ENCODE measurements at regions not wholly inside any gene's neighbourhood (a gene's known extent, or its start where the extent isn't known, plus 50 kb on each side); places are given as distances from the start of the nearest gene placed in this dataset.

DNA sequence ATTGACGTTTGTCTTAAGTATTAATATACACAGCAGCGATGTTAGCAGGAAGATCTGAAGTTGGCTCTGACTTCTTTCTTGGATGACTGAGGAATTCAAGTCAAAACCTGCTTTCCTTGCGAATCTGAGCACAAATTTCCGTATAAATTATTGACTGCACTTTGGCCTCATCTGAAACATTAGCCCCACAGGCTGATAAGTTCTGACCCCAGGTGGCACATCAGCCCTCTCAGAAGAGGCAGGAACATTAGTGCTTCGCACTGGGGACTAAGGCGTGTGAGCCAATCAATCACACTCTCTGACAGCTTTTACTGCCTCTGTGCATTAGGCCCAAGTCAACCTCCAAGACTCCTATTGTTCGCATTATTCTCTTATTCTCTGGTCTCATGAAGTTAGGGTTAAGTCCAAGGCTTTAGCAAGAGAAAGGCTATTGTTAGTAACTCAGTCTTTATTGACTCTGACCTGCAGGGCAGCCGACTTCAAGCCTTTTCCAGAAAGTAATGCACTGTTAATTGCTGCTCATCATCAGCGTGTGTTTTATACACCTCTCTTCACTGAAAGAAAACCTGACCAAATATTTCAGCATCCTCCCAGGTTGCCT, 84.2 kb downstream of the ZNF608 start:
- Histone ChIP-seq H3K9me3 (ENCODE audit: control insufficient read depth, low read length) (no peaks in the 10 kb centered on the region), H3K4me1 (ENCODE audit: control insufficient read depth, insufficient read depth, low read length) (peaks cover 15% of the 10 kb centered on the region), H3K4me3 (ENCODE audit: low read length) (no peak overlapping the region), H3K27ac (ENCODE audit: low read length) (peak overlapping the region; percentile 62), H3K27me3 (ENCODE audit: control insufficient read depth, insufficient read depth) (no peaks in the 10 kb centered on the region)
- 69% methylated on average over 9 of the region's 9 CpGs for WGBS
- ATAC-seq = peak in 1 of 2 donors; percentile 26
- intact Hi-C loops (cut with DNase I) = no loop called here
- DNase-seq = no peak

DNA sequence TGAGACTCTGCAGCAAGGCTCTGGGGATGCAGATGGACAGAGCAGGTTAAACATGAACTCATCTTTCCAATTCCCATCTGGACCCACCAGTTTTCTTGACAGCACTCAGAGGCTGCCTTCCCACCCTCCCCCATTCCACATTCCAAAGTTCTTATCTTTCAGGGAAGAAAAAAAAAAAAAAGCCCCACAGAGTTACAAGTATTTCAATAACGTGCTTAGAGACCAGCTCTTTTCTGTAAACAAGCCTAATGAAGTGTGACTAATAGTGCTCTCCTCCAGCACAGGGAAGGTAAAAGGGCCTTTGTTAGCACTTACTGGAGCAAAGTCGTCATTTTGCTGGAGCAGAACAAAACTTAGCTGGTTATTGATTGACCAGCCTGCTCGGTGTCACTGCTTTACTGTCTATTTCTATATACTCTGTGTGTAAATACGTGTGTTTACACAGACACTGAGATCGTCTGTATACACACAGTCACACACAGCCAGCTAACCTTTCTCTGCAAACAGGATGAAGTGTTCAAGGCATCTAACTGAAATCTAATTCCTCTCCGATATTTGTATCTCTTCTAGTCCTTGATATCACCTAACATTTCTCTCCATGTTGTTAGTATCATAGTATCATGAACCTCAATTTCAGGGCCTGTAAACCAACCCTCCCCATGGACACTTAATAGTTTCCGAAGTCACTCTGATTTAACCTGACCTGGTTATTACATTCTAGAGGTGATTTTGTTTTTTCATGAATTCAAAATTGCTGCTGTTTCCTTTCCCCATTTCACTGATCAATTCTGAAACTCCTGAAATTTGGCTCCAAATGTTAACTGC, 84.9 kb downstream of the ZNF608 start:
- 39% methylated on average over 7 of the region's 7 CpGs for WGBS
- Histone ChIP-seq H3K27me3 (ENCODE audit: control insufficient read depth, insufficient read depth) (no peaks in the 10 kb centered on the region), H3K4me3 (ENCODE audit: low read length) (no peak overlapping the region), H3K27ac (ENCODE audit: low read length) (peak overlapping the region; percentile 67), H3K9me3 (ENCODE audit: control insufficient read depth, low read length) (no peaks in the 10 kb centered on the region), H3K4me1 (ENCODE audit: control insufficient read depth, insufficient read depth, low read length) (peaks cover 14% of the 10 kb centered on the region)
- intact Hi-C loops (cut with DNase I) = no loop called here
- no peak for DNase-seq
- peak; percentile 56 to 69 for ATAC-seq

DNA sequence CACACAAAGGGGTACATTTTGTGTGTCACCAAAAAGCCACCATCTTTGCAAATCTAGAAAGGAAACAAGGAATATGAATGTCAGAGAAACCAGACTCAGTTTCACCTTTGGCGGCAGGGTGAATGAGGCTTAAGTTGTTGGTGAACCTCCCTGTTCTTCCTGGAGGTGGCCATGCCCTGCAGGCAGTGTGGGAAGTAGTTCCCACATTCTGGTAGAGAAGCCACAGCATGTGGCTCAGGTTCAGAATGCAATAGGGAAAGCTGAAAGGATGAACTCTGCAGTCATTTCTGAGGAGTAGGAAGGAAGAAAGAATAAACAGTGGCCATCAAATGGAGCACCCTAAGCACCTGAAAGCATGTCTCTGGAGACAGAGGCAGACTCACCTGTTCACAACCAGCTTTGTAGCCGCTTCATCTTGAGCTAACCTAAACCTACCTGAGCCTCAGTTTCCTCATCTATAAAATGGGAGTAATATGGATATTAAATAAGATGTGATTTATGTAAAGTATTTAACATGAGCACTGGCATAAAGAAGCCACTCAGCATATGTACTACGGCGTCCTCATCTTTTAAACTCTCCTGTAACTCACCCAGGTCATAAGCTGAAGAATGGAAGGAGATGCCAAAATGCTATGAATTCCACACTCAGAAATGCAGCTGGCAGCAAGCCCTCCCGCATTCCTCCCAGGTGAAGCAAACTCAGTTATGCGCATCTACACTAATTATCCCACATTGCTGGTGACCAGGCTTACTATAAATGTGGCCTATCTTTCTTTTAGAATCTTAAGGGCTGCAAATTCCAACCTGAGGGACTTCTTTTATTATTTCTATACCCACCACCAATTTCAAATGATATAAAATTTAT, 86.0 kb downstream of the ZNF608 start:
- ATAC-seq (no peak), DNase-seq (no peak)
- intact Hi-C loops (cut with DNase I) = no loop called here
- H3K4me3 ChIP-seq (ENCODE audit: low read length) = no peak overlapping the region
- WGBS = 73% methylated on average over 6 of the region's 6 CpGs
- H3K27ac ChIP-seq (ENCODE audit: low read length) = peak overlapping the region; percentile 45
- H3K9me3 ChIP-seq (ENCODE audit: control insufficient read depth, low read length) = no peaks in the 10 kb centered on the region
- H3K27me3 ChIP-seq (ENCODE audit: control insufficient read depth, insufficient read depth) = no peaks in the 10 kb centered on the region
- peaks cover 12% of the 10 kb centered on the region for H3K4me1 ChIP-seq (ENCODE audit: control insufficient read depth, insufficient read depth, low read length)

- Histone ChIP-seq H3K27me3 (ENCODE audit: control insufficient read depth, insufficient read depth) (no peaks in the 10 kb centered on the region), H3K4me1 (ENCODE audit: control insufficient read depth, insufficient read depth, low read length) (peaks cover 13% of the 10 kb centered on the region), H3K4me3 (ENCODE audit: low read length) (no peak overlapping the region), H3K27ac (ENCODE audit: low read length) (peak overlapping the region; percentile 31), H3K9me3 (ENCODE audit: control insufficient read depth, low read length) (no peaks in the 10 kb centered on the region)
- WGBS = 72% methylated on average over 4 of the region's 4 CpGs
- intact Hi-C loops (cut with DNase I) = loop anchor here in 2 of 4 donors (10.0 kb wide), 3 partner anchors 85 to 315 kb away; partner anchors contain the start of gene ZNF608 (in 1 of the 2)
- DNase-seq (no peak), ATAC-seq (no peak)
Measured at GRCh38 chr5:124659798-124660197, 86.6 kb downstream of the ZNF608 start.

GRCh38 chr5:124658867-124659557, 87.4 kb downstream of the ZNF608 start:
- no peak for ATAC-seq
- no peak overlapping the region for H3K4me3 ChIP-seq (ENCODE audit: low read length)
- intact Hi-C loops (cut with DNase I) = loop anchor here in 2 of 4 donors (10.0 kb wide), 3 partner anchors 86 to 314 kb away; partner anchors contain the start of gene ZNF608 (in 1 of the 2)
- peak overlapping the region; percentile 62 for H3K27ac ChIP-seq (ENCODE audit: low read length)
- H3K9me3 ChIP-seq (ENCODE audit: control insufficient read depth, low read length) = no peaks in the 10 kb centered on the region
- peaks cover 19% of the 10 kb centered on the region for H3K4me1 ChIP-seq (ENCODE audit: control insufficient read depth, insufficient read depth, low read length)
- 39% methylated on average over 6 of the region's 6 CpGs for WGBS
- DNase-seq = no peak
- no peaks in the 10 kb centered on the region for H3K27me3 ChIP-seq (ENCODE audit: control insufficient read depth, insufficient read depth)

GRCh38 chr5:124655921-124656511, 90.4 kb downstream of the ZNF608 start:
- peaks cover 20% of the 10 kb centered on the region for H3K4me1 ChIP-seq (ENCODE audit: control insufficient read depth, insufficient read depth, low read length)
- DNase-seq = peak in 1 of 3 donors; percentile 20
- H3K4me3 ChIP-seq (ENCODE audit: low read length) = no peak overlapping the region
- 29% methylated on average over 5 of the region's 5 CpGs for WGBS
- no peaks in the 10 kb centered on the region for H3K27me3 ChIP-seq (ENCODE audit: control insufficient read depth, insufficient read depth)
- intact Hi-C loops (cut with DNase I) = loop anchor here in 2 of 4 donors (10.0 kb wide), 3 partner anchors 89 to 311 kb away; partner anchors contain the start of gene ZNF608 (in 1 of the 2)
- H3K9me3 ChIP-seq (ENCODE audit: control insufficient read depth, low read length) = no peaks in the 10 kb centered on the region
- H3K27ac ChIP-seq (ENCODE audit: low read length) = peak overlapping the region; percentile 85
- ATAC-seq = peak; percentile 75 to 82

DNA sequence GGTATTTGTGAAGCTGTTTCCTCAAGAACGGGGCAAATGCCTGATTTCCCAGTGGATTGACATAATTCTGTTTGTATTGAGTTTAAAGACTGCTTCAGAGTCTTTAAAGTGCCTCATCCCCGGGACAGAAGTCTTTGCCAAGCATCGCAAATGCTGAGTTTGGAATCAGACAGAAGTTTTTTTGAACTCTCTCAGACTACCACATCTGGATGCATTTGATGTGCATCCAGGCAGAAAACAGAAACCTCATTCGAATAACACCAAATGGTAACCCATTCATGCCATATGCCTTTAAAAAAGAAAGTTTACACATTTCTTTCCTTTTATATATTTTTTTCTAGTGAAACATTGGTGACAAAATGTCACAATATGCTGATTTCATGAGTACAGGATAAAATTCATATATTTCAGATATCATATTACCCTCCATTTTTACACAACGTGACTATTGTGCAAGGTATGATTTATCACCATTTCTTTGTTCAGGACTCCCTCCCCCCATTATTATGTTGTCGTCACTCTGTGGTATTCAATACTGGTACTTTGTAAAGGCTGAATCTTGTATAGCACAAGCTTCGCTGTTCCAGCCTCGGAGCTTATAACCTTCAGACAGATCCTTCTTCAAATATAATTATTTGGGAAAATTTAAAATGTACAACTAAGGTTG, 91.1 kb downstream of the ZNF608 start:
- 35% methylated on average over 8 of the region's 8 CpGs for WGBS
- no peak for DNase-seq
- no peak overlapping the region for H3K4me3 ChIP-seq (ENCODE audit: low read length)
- H3K4me1 ChIP-seq (ENCODE audit: control insufficient read depth, insufficient read depth, low read length) = peaks cover 17% of the 10 kb centered on the region
- no peak for ATAC-seq
- intact Hi-C loops (cut with DNase I) = loop anchor here in 2 of 4 donors (10.0 kb wide), 3 partner anchors 89 to 311 kb away; partner anchors contain the start of gene ZNF608 (in 1 of the 2)
- peak overlapping the region; percentile 49 for H3K27ac ChIP-seq (ENCODE audit: low read length)
- no peaks in the 10 kb centered on the region for H3K27me3 ChIP-seq (ENCODE audit: control insufficient read depth, insufficient read depth)
- no peaks in the 10 kb centered on the region for H3K9me3 ChIP-seq (ENCODE audit: control insufficient read depth, low read length)

DNA sequence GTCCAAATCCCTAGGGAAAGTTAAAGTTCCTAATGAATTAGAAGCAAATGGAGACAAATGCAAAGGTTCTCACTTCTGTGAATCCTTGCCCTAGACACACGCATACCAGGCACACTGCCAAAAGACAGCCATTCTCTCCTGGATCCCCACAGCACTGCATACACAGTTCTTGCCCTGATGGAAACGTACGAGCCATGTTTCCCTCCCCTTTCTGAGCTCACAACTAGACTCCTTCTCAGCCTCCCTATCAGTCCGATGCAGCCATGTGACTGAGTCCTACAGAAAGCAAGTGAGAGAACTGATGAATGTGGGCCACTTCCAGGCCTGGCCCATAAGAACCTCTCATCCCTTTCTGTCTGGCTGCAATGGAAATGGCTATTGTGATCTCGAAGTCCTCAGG, 92.0 kb downstream of the ZNF608 start:
- peaks cover 14% of the 10 kb centered on the region for H3K4me1 ChIP-seq (ENCODE audit: control insufficient read depth, insufficient read depth, low read length)
- H3K4me3 ChIP-seq (ENCODE audit: low read length) = no peak overlapping the region
- peak overlapping the region; percentile 76 for H3K27ac ChIP-seq (ENCODE audit: low read length)
- ATAC-seq (no peak), DNase-seq (peak in 1 of 3 donors; percentile 47)
- WGBS = 60% methylated on average over 5 of the region's 5 CpGs
- intact Hi-C loops (cut with DNase I) = loop anchor here in 2 of 4 donors (5.0 to 10.0 kb wide), 4 partner anchors 90 to 310 kb away; partner anchors contain the start of gene ZNF608 (in 2 of the 2)
- H3K9me3 ChIP-seq (ENCODE audit: control insufficient read depth, low read length) = no peaks in the 10 kb centered on the region
- no peaks in the 10 kb centered on the region for H3K27me3 ChIP-seq (ENCODE audit: control insufficient read depth, insufficient read depth)

DNA sequence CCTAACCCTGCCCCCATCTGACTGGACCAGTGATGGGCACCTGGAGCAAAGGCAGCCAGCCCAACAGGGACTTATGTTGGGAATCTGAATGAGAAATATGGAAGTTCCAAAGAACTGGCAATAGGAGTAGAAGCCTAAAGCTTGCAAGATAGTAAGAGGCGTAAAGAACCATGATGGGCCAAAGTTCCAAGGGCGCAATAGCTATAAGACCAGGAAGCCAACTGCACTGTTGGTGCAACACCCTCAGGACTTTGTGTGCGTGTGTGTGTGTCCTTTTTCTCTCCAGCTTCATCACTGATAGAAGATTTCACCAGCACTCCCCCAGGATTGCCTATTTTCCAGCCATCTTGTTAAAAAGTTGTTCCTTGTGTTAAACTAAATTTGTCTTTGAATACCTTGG, 92.8 kb downstream of the ZNF608 start:
- H3K4me1 ChIP-seq (ENCODE audit: control insufficient read depth, insufficient read depth, low read length) = peaks cover 19% of the 10 kb centered on the region
- no peak overlapping the region for H3K27ac ChIP-seq (ENCODE audit: low read length)
- H3K27me3 ChIP-seq (ENCODE audit: control insufficient read depth, insufficient read depth) = no peaks in the 10 kb centered on the region
- intact Hi-C loops (cut with DNase I) = loop anchor here in 2 of 4 donors (5.0 to 10.0 kb wide), 4 partner anchors 91 to 309 kb away; partner anchors contain the start of gene ZNF608 (in 2 of the 2)
- H3K9me3 ChIP-seq (ENCODE audit: control insufficient read depth, low read length) = no peaks in the 10 kb centered on the region
- ATAC-seq (no peak), DNase-seq (no peak)
- 87% methylated on average over 3 of the region's 3 CpGs for WGBS
- no peak overlapping the region for H3K4me3 ChIP-seq (ENCODE audit: low read length)

Data from right cardiac atrium (tissue), 5 donors.